ENCODE measurements at regions not wholly inside any gene's neighbourhood (a gene's known extent, or its start where the extent isn't known, plus 50 kb on each side); places are given as distances from the start of the nearest gene placed in this dataset.

- no peak overlapping the region for H3K4me3 Mint-ChIP-seq
- no peaks in the 10 kb centered on the region for H3K27me3 Mint-ChIP-seq
- DNase-seq (ENCODE audit: extremely low spot score, unreplicated experiment) = no peak
- no peaks in the 10 kb centered on the region for H3K4me1 Mint-ChIP-seq (ENCODE audit: unreplicated experiment)
- H3K9me3 Mint-ChIP-seq = peaks cover 5% of the 10 kb centered on the region
- no peaks in the 10 kb centered on the region for H3K36me3 Mint-ChIP-seq
- TF ChIP-seq CTCF (conservative IDR thresholded peaks at IDR 0.05) = no peak
- H3K27ac Mint-ChIP-seq = no peak overlapping the region
Measured at GRCh38 chr15:29624271-29624670, 198.0 kb downstream of the TJP1 start.

GRCh38 chr15:29623116-29623639 is 199.1 kb downstream of the TJP1 start:
- no peak for DNase-seq (ENCODE audit: extremely low spot score, unreplicated experiment)
- Mint-ChIP-seq H3K9me3 (peaks cover 5% of the 10 kb centered on the region), H3K27ac (no peak overlapping the region), H3K4me1 (ENCODE audit: unreplicated experiment) (no peaks in the 10 kb centered on the region), H3K36me3 (no peaks in the 10 kb centered on the region), H3K27me3 (no peaks in the 10 kb centered on the region), H3K4me3 (no peak overlapping the region)
- TF ChIP-seq CTCF (conservative IDR thresholded peaks at IDR 0.05) = peak; percentile 39

GRCh38 chr15:29622637-29623036 is 199.6 kb downstream of the TJP1 start:
- no peak overlapping the region for H3K4me3 Mint-ChIP-seq
- no peaks in the 10 kb centered on the region for H3K27me3 Mint-ChIP-seq
- TF ChIP-seq CTCF (conservative IDR thresholded peaks at IDR 0.05) = no peak
- H3K36me3 Mint-ChIP-seq = no peaks in the 10 kb centered on the region
- H3K9me3 Mint-ChIP-seq = peaks cover 5% of the 10 kb centered on the region
- H3K4me1 Mint-ChIP-seq (ENCODE audit: unreplicated experiment) = no peaks in the 10 kb centered on the region
- DNase-seq (ENCODE audit: extremely low spot score, unreplicated experiment) = no peak
- H3K27ac Mint-ChIP-seq = no peak overlapping the region

GRCh38 chr15:29621616-29622015 is 200.7 kb downstream of the TJP1 start:
- no peaks in the 10 kb centered on the region for H3K36me3 Mint-ChIP-seq
- H3K4me3 Mint-ChIP-seq = no peak overlapping the region
- no peak overlapping the region for H3K27ac Mint-ChIP-seq
- no peak for DNase-seq (ENCODE audit: extremely low spot score, unreplicated experiment)
- H3K4me1 Mint-ChIP-seq (ENCODE audit: unreplicated experiment) = no peaks in the 10 kb centered on the region
- TF ChIP-seq CTCF (conservative IDR thresholded peaks at IDR 0.05) = no peak
- H3K27me3 Mint-ChIP-seq = no peaks in the 10 kb centered on the region
- peaks cover 5% of the 10 kb centered on the region for H3K9me3 Mint-ChIP-seq

GRCh38 chr15:29618586-29618985 is 203.7 kb downstream of the TJP1 start:
- H3K27ac Mint-ChIP-seq = no peak overlapping the region

More at GRCh38 chr15:29618586-29618985, 203.7 kb downstream of the TJP1 start:
- Mint-ChIP-seq H3K9me3 (no peaks in the 10 kb centered on the region), H3K4me3 (no peak overlapping the region), H3K36me3 (no peaks in the 10 kb centered on the region), H3K4me1 (ENCODE audit: unreplicated experiment) (no peaks in the 10 kb centered on the region), H3K27me3 (peaks cover 4% of the 10 kb centered on the region)
- TF ChIP-seq CTCF (conservative IDR thresholded peaks at IDR 0.05) = no peak
- no peak for DNase-seq (ENCODE audit: extremely low spot score, unreplicated experiment)

Data from type B pancreatic cell (in vitro differentiated cells).